ENCODE measurements at regions not wholly inside any gene's neighbourhood (a gene's known extent, or its start where the extent isn't known, plus 50 kb on each side); places are given as distances from the start of the nearest gene placed in this dataset.
"Not testable (repeated sequence)": the region's sequence is repeated elsewhere in the genome, so short reads cannot be mapped to it uniquely, and the experiment has no call there.

DNA sequence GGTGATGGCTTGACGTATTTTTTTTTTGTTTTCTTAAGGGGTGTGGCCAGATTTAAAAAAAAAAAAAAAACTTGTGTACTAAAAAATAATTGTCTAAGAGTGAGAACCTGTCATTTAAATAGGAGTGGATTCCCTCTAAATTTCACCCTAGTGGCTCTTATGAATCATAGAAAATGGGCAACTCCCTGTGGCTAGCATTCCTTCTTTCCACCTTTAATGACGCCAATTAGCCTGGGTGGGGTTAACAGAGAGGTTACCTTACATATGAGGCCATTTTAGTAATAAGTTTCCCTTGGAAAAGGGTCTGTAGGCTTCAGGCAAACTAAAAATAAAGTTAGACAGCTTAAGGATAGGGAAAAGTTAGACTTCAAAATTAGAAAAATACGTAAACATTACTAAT lies 223.5 kb upstream of the FAM241A start:
- DNase-seq (ENCODE audit: low read depth in 2 of 3, low spot score in 2 of 3), result no peak

DNA sequence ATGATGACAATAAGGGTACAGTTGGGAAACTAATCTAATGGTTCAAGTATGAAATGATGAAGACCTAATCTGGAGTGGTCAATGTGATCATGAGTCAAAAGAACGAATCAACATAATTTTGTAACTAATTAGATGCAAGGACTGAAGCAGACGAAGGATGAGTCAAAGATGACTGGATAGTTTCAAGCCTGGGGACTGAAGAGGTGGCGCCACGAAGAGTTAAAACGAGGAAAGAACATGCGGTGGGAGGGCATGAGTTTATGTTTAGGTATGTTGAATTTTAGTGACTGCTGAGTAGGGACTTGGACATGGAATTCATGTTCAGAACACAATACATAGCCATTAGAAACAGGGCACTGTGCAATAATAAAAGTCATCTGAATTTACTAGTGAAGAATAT lies 221.5 kb upstream of the FAM241A start:
- no peak for DNase-seq (ENCODE audit: low read depth in 2 of 3, low spot score in 2 of 3)

DNA sequence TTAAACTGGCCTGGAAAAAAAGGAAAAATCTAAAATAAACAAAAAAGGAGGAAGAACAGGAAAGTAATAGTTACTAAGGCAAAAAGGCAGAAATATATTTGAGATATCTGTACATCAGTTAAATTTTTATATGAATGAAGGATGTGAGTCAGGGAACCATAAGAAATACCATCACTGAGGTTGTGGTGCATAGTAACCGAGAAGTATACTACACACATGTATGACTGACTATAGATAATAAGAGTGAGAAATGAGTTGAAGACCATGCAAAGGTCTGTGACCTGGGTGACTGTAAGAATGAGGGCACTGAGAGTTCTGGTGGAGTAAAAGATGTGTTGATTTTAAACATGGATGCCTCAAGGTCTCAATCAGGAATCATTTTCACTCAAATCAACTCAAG lies 220.6 kb upstream of the FAM241A start:
- DNase-seq (ENCODE audit: low read depth in 2 of 3, low spot score in 2 of 3), result no peak

DNA sequence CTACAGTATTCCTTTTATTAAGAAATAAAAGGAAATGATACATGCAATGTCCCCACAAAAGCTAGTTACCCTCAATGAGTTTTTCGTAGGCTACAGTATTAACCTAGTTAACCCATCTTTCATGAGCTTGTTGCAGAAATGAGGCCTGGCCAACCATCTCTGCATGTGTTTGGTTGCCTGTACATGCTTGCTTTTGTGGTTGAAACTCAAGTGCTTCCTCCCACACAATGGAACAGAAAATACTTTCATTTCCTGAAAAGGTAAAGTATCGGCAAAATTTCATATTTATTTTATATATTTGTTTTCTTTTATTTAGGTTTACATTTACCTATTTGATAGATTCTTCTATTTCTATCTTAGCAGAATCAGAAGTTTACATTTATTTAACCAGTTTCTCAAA lies 214.6 kb upstream of the FAM241A start:
- peak in 2 of 3 donors; percentile 5 to 44 for DNase-seq (ENCODE audit: low read depth in 2 of 3, low spot score in 2 of 3)

DNA sequence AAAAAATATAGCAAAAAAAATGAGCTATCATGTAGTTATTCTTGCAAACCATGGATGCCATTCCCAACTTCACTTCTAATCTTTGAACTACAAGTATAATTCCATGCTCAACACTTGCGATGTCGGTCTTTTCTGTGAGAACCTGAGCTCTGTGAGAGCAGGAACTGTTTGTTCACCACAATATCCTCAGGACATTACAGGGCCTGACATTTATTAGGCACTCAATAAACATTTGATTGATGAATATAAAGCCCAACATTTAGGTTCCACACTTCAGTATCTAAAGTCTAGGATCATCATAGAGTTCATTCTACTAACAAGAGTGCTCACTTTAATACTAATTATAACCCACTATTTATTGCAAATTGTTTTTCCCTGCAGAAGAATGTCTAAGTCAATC lies 211.6 kb upstream of the FAM241A start:
- DNase-seq (ENCODE audit: low read depth in 2 of 3, low spot score in 2 of 3), result no peak

DNA sequence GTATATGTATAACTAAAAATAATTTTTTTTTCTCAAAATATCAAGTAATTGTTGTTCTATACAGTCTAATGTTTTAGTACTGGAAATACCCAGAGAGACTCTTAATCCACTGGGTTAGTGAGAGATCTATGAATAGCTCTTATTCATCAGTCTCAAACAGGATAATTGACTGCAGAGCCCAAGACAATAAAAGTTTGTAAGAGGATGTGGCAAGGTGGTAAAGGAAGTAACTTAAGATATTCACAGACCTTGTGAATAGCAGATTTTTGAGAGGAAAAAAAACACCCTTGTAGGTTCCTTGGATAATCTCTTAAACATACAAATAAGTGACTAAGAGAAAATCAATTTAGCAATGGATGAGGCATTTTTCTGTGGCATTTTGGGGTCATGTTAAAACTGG lies 210.9 kb upstream of the FAM241A start:
- peak in 1 of 3 donors; percentile 4 for DNase-seq (ENCODE audit: low read depth in 2 of 3, low spot score in 2 of 3)

DNA sequence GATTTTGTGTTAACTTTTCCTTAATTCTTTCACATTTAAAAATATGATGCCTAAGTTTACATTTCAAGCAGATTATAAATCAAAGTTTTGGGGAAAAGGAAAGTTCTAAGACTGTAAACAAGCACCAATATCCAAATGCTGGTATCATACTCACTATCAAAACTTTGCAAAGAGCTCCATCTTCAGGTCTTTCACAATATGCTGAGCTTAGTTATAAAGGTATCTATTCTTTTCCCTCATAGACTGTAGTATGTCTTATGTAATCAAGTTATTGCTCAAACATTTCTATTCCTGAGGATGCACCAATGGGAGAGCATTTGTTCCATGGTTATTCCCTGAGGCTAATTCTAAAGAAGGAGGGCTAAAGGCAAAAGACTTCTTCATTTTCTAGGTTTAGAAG lies 207.9 kb upstream of the FAM241A start:
- peak in 1 of 3 donors; percentile 64 for DNase-seq (ENCODE audit: low read depth in 2 of 3, low spot score in 2 of 3)

DNA sequence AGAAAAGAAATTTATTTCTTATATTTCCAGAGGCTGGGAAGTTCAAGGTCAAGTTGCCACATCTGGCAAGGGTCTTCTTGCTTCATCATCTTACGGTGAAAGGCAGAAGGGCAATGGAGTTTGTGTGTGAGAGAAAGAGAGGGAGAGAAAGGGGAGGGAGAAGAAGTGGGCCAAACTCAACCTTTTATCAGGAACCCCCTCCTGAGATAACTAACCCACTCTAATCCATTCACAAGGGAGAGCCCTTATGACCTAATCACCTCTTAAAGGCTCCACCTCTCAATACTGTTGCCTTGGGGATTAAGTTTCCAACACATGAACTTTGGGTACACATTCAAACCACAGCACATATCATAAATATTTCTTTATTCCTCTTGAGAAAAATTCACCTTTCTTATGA lies 203.3 kb upstream of the FAM241A start:
- no peak for DNase-seq (ENCODE audit: low read depth in 2 of 3, low spot score in 2 of 3)

DNA sequence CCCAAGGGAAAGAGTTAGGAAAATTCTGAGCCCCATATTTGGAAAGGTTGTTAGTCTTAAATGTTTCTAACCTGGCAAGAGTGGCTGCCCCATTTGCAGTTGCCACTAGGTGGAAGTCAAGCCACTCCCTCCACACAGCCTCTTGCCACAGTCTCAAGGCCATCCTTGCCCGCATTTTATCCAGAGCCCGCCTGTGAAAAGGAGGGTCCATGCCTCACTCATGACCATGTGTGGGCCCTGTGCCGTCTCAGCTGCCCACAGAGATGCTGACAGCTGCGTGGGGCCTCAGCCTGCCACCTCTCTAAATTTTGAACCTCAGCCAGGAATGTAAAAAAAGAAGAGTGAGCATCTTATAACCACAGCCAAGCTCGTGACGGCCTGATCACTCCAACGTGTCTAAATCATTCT lies 201.5 kb upstream of the FAM241A start:
- DNase-seq (ENCODE audit: low read depth in 2 of 3, low spot score in 2 of 3), result peak in 2 of 3 donors; percentile 35 to 67

DNA sequence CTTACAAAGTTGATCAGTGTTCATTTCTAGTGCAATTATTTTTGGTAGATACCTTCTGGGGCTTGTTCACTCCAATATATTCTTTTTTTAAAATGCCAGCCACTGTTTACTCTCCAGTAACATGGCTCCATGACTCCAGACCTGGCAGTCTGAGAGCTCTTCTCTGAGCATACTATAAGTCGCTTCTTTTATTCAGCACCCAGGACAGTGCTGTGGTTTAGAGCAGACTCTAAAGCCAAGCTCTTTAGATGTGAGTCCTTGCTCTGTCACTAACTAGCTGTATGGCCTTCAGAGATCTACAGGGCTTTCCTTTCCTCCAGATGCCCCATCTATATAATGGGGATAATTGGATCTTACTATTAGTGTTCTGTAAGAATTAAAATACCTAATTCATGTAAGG lies 200.2 kb upstream of the FAM241A start:
- DNase-seq (ENCODE audit: low read depth in 2 of 3, low spot score in 2 of 3), result no peak

DNA sequence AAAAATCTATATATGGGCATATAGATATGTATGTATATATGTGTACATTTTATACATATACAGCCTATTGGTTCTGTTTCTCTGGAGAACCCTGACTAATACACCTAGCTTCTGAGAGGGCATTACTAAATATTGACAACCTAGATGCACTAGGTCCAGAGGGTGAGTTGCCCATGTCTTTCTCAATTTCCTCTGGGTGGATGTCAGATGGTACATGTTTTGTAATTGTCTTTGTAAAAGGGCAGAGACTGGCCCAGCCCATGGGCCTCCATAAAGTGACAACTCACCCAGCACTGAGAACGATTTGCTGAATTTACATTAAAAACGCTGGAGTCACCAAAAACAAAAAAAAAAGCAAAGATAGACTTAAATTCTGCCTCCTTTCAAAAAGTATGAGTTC lies 198.5 kb upstream of the FAM241A start:
- DNase-seq (ENCODE audit: low read depth in 2 of 3, low spot score in 2 of 3), result no peak

DNA sequence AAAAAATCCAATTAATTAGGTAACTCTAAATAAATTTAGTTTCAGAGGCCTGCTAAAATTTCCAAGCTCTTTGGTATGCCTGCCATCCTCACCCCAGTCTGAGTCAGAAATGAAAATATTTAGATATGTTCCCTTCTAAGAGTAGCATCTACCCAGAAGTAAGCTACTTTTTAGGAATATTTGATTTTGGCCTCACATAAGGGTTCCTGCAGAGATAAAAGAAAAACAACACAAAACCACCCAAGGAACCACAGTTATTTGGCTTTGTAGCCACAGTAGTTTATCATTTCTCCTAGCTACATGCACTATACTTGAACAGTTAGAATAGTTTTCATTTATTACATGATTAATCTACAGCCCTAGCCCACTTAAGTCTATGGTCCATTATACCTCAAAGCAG lies 192.6 kb upstream of the FAM241A start:
- no peak for DNase-seq (ENCODE audit: low read depth in 2 of 3, low spot score in 2 of 3)

DNA sequence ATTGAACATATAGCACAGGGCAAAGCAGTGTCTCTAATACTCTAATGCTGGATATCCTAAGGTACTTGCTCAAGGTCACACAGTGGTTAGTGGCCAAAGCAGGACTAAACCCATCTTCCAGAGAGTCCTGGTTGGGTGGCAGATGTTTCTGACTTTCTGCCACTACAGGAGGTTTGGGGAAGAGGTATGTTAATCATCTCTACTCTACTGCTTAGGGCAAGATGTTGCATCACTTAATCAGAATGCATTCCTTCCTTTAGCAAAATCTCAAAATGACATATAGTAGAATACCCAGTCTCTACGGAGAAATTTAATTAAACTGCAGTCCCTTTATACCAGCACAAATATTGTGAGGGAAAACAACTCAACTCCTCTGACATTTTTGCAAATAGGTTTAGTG lies 190.7 kb upstream of the FAM241A start:
- DNase-seq (ENCODE audit: low read depth in 2 of 3, low spot score in 2 of 3), result no peak

DNA sequence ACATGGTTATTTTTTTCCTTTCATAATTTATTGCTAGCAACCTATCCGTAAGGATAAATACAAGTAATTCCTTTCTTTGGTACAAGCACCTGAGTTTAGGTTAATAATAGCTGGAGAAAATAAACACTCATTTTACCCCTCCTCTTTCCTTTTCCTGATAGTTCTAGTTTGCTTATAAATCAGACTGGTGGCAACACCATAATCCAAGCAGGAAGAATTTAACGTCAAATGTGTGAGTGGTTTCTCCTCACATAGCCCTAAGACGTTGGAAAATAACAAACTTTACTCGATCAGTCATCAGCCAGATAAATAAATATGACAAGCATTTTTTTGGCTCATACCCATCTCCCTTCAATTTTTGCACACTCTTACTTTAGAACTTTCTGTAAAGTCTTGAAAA lies 190.3 kb upstream of the FAM241A start:
- no peak for DNase-seq (ENCODE audit: low read depth in 2 of 3, low spot score in 2 of 3)

DNA sequence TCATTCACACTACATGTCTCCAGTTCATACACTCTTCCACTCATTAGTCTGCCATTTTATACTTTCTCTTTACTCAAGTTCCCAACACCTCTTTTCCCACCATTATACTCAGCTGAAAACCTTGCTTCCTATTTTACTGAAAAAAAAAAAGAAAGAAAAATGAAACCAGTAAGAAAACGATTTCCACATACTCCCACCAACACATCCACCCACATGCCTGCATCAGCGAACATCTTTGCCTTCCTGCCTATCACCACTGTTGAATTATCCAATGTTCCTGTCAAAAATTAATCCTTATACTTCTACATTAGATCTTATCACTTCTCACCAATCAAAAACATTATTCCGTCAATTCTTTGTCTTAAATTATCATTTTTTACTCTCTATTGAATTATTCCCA lies 188.1 kb upstream of the FAM241A start:
- DNase-seq (ENCODE audit: low read depth in 2 of 3, low spot score in 2 of 3), result no peak

DNA sequence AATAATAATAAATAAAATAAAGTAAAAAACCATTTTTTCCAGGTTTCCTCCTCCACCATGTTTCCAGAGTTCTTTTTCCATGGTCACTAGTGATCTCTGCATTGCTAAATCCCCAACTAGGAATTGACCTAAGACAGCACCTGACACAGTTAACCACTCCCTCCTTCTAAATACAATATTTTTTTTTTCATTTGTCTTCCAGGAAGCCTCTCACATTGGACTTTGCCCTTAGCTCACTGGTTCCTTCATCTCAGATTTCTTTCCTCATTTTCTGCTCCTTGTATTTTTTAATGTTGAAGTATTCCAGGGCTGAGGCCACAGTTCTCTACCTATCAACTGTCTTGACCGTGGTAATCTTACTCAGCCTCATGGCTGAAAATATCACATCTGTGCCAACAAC lies 187.3 kb upstream of the FAM241A start:
- no peak for DNase-seq (ENCODE audit: low read depth in 2 of 3, low spot score in 2 of 3)

DNA sequence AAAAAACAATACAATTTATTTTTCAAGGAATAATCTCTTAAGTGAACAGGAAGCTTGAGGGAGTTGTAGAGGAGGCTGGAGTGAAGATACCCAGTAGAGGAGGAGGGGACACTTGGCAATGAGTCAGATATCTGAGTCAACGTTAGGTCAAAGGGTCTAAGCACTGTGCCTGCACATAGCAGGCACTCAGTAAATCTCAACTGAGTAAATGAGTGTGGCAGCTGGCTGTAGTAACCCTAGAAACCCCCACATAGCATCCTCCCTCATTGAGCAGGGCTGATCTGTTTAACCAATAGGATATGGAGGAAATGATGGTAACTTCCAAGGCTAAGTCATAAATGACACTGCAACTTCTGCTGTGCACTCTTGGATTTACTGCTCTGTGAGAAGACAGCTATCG lies 186.0 kb upstream of the FAM241A start:
- DNase-seq (ENCODE audit: low read depth in 2 of 3, low spot score in 2 of 3), result peak in 1 of 3 donors; percentile 24

DNA sequence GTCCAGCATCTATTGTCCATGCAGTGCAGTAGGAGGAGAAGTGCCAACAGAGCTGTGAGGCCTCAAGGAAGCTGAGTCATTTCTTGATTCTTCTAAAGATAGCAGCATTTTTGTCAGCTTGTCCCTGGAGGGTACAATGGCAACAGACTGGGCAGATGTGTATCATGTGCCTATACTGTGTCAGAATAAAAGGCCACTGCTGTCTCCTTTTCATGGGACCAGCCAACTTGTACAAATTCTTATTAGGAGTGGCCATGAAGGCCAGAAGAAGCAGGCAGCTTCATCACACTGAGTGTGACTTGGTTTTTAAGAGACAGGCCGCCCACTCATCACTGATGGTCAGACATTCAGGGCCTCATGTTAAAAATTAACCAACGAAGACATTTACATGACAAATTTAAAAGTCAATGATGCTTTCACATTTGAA lies 185.0 kb upstream of the FAM241A start:
- DNase-seq (ENCODE audit: low read depth in 2 of 3, low spot score in 2 of 3), result peak in 1 of 3 donors; percentile 30

DNA sequence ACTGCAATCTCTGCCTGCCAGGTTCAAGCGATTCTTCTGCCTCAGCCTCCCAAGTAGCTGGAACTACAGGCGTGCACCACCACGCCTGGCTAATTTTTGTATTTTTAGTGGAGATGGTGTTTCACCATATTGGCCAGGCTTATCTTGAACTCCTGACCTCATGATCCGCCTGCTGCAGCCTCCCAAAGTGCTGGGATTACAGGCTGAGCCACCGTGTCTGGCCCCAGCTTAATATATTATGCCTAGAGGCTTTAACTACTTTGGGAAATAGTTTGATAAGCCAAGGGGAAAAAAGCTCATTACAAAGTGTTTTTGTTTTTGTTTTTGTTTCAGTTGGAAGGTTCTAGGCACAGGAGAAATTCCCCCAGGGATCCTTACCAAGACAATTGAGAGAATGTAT lies 184.2 kb upstream of the FAM241A start:
- DNase-seq (ENCODE audit: low read depth in 2 of 3, low spot score in 2 of 3), result not testable (repeated sequence)

DNA sequence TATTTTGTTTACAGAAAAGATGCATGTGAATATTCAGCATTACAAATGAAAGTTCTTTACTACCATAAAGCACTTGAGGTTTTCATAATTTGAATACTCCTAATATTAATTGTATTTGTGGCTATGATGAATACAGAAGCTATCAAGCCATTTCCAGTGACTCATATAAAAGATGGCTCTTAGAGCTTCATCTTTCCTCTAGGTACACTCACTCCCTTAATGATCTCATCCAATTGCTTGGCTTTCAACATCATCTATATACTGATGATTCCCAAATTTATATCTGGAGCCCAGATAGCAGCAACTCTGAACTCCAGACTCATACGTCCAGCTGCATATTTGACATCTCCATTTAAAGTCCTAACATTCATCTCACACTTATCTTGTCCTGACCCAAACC lies 183.4 kb upstream of the FAM241A start:
- DNase-seq (ENCODE audit: low read depth in 2 of 3, low spot score in 2 of 3), result no peak

DNA sequence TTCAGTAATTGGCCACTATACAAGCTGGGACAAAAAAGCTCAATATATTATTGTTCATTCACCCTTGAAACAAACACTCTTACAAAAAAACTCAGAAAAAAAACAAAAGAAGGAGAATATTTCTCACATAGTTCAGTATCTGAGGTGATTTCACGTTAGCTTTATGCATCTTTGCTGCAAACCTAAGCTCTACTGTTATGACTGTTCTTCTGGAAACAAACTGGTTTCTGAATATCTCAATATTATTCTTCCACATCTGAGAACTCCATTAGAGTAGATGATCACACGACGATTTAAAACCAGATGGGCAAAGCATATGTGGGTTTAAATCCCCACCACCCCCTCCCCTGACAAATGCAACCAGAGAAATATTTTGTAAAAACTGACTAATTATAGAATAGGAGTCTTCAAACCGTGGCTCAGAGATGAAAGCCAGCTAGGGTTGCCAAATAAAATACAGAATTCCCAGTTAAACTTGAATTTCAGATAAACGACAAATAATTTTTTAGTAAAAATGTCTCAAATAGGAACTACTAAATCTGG lies 182.0 kb upstream of the FAM241A start:
- no peak for DNase-seq (ENCODE audit: low read depth in 2 of 3, low spot score in 2 of 3)

DNA sequence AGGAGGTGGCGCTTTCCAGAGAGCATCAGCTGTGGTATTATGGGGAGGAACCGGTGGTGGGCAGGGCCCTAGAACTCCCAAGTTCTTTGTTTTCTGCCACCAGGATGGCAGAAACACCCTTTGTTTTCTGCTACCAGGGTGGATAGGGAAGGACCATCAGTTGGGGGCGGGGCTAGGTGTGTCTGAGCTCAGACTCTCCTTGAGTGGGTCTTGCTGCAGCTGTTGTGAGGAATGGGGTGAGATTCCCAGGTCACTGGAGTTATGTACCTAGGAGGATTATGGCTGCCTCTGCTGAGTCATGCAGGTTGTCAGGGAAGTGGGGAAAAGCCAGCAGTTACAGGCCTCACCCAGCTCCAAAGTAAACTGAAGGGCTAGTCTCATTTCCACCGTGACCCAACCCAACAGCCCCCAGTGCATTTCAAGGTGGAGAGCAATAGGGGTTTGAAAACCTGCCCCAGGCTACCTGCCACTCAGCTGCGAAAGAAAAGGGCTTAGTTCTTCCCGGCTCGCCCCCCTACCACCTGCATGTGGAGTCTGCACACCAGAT lies 167.8 kb upstream of the FAM241A start:
- no peak for DNase-seq (ENCODE audit: low read depth in 2 of 3, low spot score in 2 of 3)

DNA sequence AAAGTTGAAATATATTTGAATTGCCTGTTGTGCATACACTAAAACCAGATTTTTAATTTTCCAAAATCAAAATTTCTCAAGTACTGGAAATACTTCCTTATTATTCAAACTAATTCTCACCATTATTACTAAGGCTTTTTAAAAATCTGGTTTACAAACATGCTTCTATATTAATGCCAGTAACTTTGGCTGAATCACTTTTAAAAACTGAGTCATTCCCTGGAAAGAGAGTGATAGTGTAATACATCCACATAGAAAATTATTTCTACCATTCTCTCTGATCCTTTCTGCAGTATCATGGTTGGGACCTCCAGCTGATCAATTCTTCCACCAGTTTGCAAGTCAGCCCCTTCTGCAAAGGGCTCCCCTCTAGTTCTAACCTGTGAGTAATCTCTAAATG lies 165.3 kb upstream of the FAM241A start:
- no peak for DNase-seq (ENCODE audit: low read depth in 2 of 3, low spot score in 2 of 3)

Data from hematopoietic multipotent progenitor cell (in vitro differentiated cells).